GM04503 (cell line): ENCODE measurements at regions not wholly inside any gene's neighbourhood (a gene's known extent, or its start where the extent isn't known, plus 50 kb on each side); places are given as distances from the start of the nearest gene placed in this dataset.
"Not testable (repeated sequence)": the region's sequence is repeated elsewhere in the genome, so short reads cannot be mapped to it uniquely, and the experiment has no call there.

ENCODE experiments used
- DNase-seq: peaks from one replicate; pipeline ENCODE4 v3.0.0-alpha.2; 2012; ENCODE audit warnings: low read depth

- no peak for DNase-seq
Measured at GRCh38 chr18:1848716-1849115, 722.6 kb downstream of the METTL4 start.

DNA sequence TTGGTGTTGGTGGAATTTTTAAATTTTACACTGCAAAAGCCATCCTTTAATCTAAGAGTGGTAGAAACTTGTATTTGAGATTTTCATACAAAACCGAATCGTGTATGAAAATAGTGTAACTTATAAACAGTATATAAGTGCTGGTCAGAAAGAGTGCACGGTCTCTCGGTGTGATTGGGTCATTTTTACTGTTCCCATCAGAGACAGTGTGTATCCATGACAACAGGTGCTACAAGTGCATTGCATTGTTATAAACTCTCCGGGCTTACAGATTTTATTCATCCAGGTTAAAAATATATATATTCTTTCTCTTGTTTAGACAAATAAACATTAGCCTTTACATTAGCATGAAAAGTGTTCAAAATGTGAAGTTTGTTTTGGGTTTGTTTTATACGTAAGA is 721.9 kb downstream of the METTL4 start:
- DNase-seq, result no peak

DNA sequence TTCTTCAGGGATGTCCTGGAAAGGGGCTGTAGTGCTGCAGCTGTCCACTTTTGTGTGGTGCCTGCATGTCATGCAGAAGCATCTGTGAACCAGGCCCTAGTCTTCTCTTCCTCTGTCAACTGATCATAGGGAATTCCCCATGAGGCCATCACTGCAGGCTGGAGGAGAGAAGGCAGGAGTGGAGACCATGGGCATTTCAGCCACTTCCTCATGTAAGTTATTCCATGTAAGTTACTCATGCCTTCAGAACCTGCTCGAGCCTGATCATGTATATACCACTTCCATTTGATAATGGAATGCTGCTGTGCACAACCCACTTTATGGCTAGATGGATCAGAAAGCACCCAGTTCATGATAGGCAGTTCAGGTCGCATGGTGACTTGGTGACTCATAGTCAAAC is 714.0 kb downstream of the METTL4 start:
- DNase-seq, result not testable (repeated sequence)

GRCh38 chr18:1861473-1861872 is 709.8 kb downstream of the METTL4 start:
- DNase-seq, result no peak

- DNase-seq, result no peak
Measured at GRCh38 chr18:1865869-1866268, 705.4 kb downstream of the METTL4 start.

DNA sequence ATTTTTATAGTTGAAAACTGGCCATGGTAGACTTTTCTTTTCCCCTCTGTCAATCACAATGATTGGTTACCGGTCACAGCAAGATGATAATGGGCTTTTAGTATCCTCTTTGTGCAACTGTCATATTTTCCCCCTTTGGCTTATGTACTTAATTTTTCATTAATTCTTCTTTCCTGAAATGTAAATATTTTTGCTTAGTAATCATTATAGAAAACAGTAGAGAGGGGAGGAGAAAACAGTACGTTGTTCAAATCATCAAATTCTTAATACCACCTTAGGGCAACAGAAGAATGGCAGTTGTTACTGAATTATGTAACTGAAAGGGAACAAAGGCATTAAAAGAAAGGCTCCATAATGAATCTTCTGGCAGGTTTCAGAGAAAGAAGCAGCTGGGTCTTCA is 699.0 kb downstream of the METTL4 start:
- no peak for DNase-seq

GRCh38 chr18:1875219-1875618 is 696.1 kb downstream of the METTL4 start:
- no peak for DNase-seq

GRCh38 chr18:1884623-1885022 is 686.7 kb downstream of the METTL4 start:
- no peak for DNase-seq

DNA sequence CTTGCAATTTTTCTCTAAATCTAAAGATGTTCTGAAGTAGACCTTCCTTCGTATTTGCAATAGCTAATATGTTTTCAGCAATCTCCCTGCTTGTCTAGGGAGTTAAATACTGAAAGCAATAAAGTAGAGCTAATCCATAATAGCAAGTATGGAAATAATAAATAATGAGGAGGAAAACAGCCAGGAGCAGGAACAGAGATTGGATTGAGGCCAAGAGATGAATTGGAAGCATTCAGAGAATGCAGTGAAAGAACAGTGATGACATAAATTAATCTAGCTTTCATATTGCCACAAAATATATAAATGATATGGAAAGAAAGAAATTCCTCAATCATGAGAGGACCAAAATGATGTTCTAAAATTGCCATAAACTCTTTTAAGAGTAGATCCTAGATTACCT is 679.7 kb downstream of the METTL4 start:
- no peak for DNase-seq

GRCh38 chr18:1892191-1892590 is 679.1 kb downstream of the METTL4 start:
- DNase-seq, result no peak

DNA sequence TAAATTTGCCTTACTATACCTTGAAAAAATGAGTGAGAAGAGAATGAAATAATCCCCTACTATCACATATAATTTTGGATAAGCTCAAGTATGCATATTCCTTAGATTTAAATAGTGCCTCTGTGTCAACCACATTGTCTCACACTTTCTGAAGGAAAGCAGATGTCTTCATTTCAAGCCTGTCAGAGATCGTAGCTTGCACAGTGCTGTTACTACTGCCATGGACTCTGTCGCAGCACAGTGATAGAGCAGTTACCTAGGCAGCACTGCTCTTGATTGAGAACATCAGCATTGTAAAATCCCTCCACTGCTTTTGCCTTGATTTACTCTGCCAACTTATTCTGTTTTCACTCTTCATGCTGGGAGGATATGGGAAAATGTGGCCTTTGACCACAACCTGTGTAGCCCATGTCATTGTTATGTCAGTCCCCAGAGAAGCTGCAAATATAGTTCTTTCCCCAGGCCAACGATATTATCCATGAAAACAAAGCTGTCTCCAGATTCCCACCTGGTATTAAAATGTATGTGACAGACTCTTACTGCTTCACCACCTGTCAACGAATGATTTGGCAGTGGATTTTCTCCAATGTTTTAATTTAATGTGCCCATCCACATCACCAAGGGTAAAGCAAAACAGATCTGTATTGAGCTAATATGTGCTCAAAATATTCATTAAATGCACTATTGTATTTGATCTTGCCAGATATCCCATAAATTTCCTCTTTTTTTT is 675.7 kb downstream of the METTL4 start:
- no peak for DNase-seq

- no peak for DNase-seq
Measured at GRCh38 chr18:1906421-1906820, 664.9 kb downstream of the METTL4 start.

- no peak for DNase-seq
Measured at GRCh38 chr18:1907470-1908206, 663.7 kb downstream of the METTL4 start.

GRCh38 chr18:1914489-1914888 is 656.8 kb downstream of the METTL4 start:
- DNase-seq, result no peak

DNA sequence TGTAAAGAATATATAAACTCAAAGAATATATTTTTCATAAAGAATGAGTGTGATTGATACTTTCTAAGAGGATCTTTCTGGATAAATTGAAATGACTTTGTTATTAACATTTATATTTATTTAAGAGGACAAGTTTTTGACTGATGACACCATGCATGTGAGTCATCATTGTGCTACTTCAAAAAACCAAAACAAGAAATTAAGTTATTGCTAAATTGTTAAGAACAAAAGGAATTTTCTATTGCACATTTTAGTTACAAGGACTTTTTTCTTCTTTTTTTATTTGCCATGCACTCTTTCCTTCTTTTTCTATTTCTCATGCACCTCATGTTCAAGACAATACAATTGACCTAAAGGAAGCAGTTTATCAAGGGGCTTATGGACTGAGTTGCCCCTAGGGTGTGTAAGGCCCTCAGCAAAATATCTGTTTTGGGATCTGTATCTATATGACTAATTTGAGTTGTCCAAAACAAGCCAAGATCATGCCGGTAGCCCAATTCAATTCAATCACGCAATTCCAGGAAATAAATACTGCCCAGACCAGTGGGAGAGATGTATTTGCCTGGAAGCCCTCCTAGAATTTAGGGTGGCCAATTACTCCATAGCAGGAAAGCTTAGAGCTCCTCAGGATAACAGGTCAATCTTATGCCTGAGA is 654.3 kb downstream of the METTL4 start:
- DNase-seq, result no peak

GRCh38 chr18:1917569-1917968 is 653.7 kb downstream of the METTL4 start:
- no peak for DNase-seq

DNA sequence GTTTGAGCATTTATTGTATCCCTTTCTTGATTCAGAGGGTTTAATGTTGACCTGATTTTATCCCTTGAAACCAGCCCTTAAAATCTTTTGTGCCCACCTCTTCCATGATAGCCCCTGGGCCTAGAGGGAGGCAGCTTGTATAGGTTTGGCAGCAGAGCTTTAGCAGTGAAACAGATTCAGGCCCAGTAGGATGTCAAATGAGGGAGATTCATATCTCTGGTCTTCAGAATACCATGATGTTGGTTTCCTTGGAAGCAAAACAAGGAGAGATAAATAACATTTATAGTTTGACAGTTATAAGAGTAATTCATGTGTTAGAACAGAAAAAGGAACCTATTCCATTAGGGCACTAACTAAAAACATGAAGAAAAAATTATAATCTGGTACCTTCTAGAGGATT is 649.2 kb downstream of the METTL4 start:
- no peak for DNase-seq

- DNase-seq, result no peak
Measured at GRCh38 chr18:1928711-1929110, 642.6 kb downstream of the METTL4 start.

GRCh38 chr18:1929720-1930119 is 641.6 kb downstream of the METTL4 start:
- DNase-seq, result no peak

- no peak for DNase-seq
Measured at GRCh38 chr18:1930291-1931270, 640.7 kb downstream of the METTL4 start.

GRCh38 chr18:1952486-1952885 is 618.8 kb downstream of the METTL4 start:
- no peak for DNase-seq
